ENCODE measurements at regions not wholly inside any gene's neighbourhood (a gene's known extent, or its start where the extent isn't known, plus 50 kb on each side); places are given as distances from the start of the nearest gene placed in this dataset.

- Histone ChIP-seq H4K8ac (ENCODE audit: extremely low read depth, insufficient read depth, low read length) (no peak overlapping the region), H2BK5ac (ENCODE audit: low read depth, low read length) (no peak overlapping the region), H3K4me3 (ENCODE audit: extremely low read depth in 1 of 4, insufficient read depth in 2 of 4, low read depth in 3 of 4, low read length in 4 of 4) (no peak overlapping the region), H2BK15ac (ENCODE audit: low read length) (no peak overlapping the region), H2BK20ac (ENCODE audit: low read length) (no peak overlapping the region), H2BK120ac (replicated peaks; ENCODE audit: low read depth, low read length) (no peak overlapping the region), H3K23me2 (ENCODE audit: low read depth, low read length) (no peaks in the 10 kb centered on the region), H3K79me2 (ENCODE audit: control insufficient read depth in 1 of 2, insufficient read depth in 2 of 2, low read length in 2 of 2) (no peaks in the 10 kb centered on the region), H3K9ac (replicated peaks in 1 of 4; ENCODE audit: extremely low read depth in 1 of 4, low read depth in 3 of 4, low read length in 3 of 4) (no peak overlapping the region), H4K91ac (replicated peaks; ENCODE audit: insufficient read length, low read length) (no peak overlapping the region), H4K20me1 (replicated peaks in 1 of 2; ENCODE audit: control insufficient read depth in 1 of 2, insufficient read depth in 2 of 2, low read length in 2 of 2) (no peaks in the 10 kb centered on the region), H2AFZ (ENCODE audit: low read length) (no peak overlapping the region), H2BK12ac (ENCODE audit: low read depth, low read length) (no peak overlapping the region), H3K79me1 (ENCODE audit: low read depth, low read length) (no peaks in the 10 kb centered on the region), H3K27ac (ENCODE audit: low read depth, low read length) (no peak overlapping the region), H3K23ac (ENCODE audit: insufficient read length) (no peak overlapping the region), H3K4me2 (ENCODE audit: insufficient read depth in 1 of 2, low read depth in 2 of 2, low read length in 2 of 2) (no peak overlapping the region), H3K4me1 (replicated peaks in 1 of 4; ENCODE audit: control insufficient read depth in 3 of 4, insufficient read depth in 4 of 4, low read length in 3 of 4) (peaks cover 0 to 2% (median 0%) of the 10 kb centered on the region in 4 experiments; a peak in 1 of 7 replicates), H3K56ac (replicated peaks; ENCODE audit: insufficient read length, low read depth, low read length) (no peak overlapping the region), H3K27me3 (replicated peaks in 1 of 4; ENCODE audit: control insufficient read depth in 3 of 4, extremely low read depth in 1 of 4, insufficient read depth in 3 of 4, low read length in 3 of 4) (0 out of 7 replicates have a peak, but pooled peaks cover 0 to 3% (median 0%) of the 10 kb centered on the region in 4 experiments), H3K4ac (replicated peaks; ENCODE audit: insufficient read length, low read depth, low read length) (no peak overlapping the region), H3K18ac (ENCODE audit: extremely low read depth, low read length) (no peak overlapping the region), H2AK5ac (ENCODE audit: low read depth, low read length) (no peak overlapping the region), H3K14ac (ENCODE audit: insufficient read length) (no peak overlapping the region), H4K5ac (ENCODE audit: insufficient read length, low read depth, low read length) (no peak overlapping the region), H3K9me3 (ENCODE audit: insufficient read depth in 2 of 2, low read depth in 1 of 2, low read length in 1 of 2) (no peaks in the 10 kb centered on the region), H3K36me3 (ENCODE audit: control insufficient read depth in 2 of 4, insufficient read depth in 4 of 4, low read length in 3 of 4) (no peaks in the 10 kb centered on the region)
- TF ChIP-seq POLR2A (IDR thresholded peaks at IDR 0.05; ENCODE audit: control extremely low read depth in 1 of 2, low read depth in 2 of 2, low read length in 2 of 2) (no peak), SP2 (IDR thresholded peaks at IDR 0.05; ENCODE audit: low read length) (no peak), CBX8 (IDR thresholded peaks at IDR 0.05; ENCODE audit: borderline replicate concordance, low read depth, low read length) (no peak), FOSL1 (IDR thresholded peaks at IDR 0.05; ENCODE audit: insufficient read depth, low read depth, low read length) (no peak), TBP (IDR thresholded peaks at IDR 0.05; ENCODE audit: low read depth, low read length) (no peak), JUN (IDR thresholded peaks at IDR 0.05; ENCODE audit: low read depth, low read length) (no peak), TAF1 (IDR thresholded peaks at IDR 0.05; ENCODE audit: low read depth, low read length) (no peak), SUZ12 (IDR thresholded peaks at IDR 0.05; ENCODE audit: low read length) (no peak), KDM5A (IDR thresholded peaks at IDR 0.05; ENCODE audit: low read length) (no peak), SIRT6 (IDR thresholded peaks at IDR 0.05; ENCODE audit: low read length) (no peak), NANOG (IDR thresholded peaks at IDR 0.05; ENCODE audit: insufficient read depth, low read depth, low read length, poor library complexity, severe bottlenecking) (no peak)
- CTCF ChIA-PET (ENCODE audit: partially characterized antibody), result interaction anchor here (2.2 to 5.6 kb wide), 5 partner anchors 29 to 83 kb away, joined by 8 to 65 read pairs (median 12); no protein-coding TSS in a partner anchor
- POLR2A ChIA-PET (ENCODE audit: partially characterized antibody), result interaction anchor here (1.1 kb wide), 1 partner anchor 108 kb away, joined by 3 read pairs; the partner anchor contains the start of gene SMPD4
- 92% methylated on average over 1 of the region's 1 CpG; no CpG with 5 or more reads in 1 of the 2 experiments for WGBS, 2 experiments (ENCODE audit: extremely low coverage in 1 of 2, insufficient coverage in 1 of 2, insufficient read length in 1 of 2, insufficient replicate concordance in 2 of 2, low coverage in 1 of 2, low lambda C conversion rate in 2 of 2, missing lambda C conversion rate in 1 of 2)
- no peak for DNase-seq (ENCODE audit: low read depth in 1 of 2, low spot score in 2 of 2)
- FAIRE-seq, result no peak
Measured at GRCh38 chr2:130289780-130290179, 52.9 kb upstream of the IMP4 start.

Data from H1 (cell line).